HG02798 (cell line): ENCODE measurements at regions not wholly inside any gene's neighbourhood (a gene's known extent, or its start where the extent isn't known, plus 50 kb on each side); places are given as distances from the start of the nearest gene placed in this dataset.

ENCODE experiments used
- ATAC-seq: cut with Tn5 transposase; IDR thresholded peaks from one replicate; pipeline ENCODE4 v1.9.1; 2021; ENCODE audit warnings: mild to moderate bottlenecking; ENCODE audit not compliant: unreplicated experiment, poor library complexity

- no peak for ATAC-seq
These were observed 117.0 kb downstream of the FANCF start for GRCh38 chr11:22508665-22509064.

GRCh38 chr11:22497474-22497873 lies 128.1 kb downstream of the FANCF start:
- no peak for ATAC-seq

GRCh38 chr11:22491555-22492225 lies 133.9 kb downstream of the FANCF start:
- no peak for ATAC-seq

DNA sequence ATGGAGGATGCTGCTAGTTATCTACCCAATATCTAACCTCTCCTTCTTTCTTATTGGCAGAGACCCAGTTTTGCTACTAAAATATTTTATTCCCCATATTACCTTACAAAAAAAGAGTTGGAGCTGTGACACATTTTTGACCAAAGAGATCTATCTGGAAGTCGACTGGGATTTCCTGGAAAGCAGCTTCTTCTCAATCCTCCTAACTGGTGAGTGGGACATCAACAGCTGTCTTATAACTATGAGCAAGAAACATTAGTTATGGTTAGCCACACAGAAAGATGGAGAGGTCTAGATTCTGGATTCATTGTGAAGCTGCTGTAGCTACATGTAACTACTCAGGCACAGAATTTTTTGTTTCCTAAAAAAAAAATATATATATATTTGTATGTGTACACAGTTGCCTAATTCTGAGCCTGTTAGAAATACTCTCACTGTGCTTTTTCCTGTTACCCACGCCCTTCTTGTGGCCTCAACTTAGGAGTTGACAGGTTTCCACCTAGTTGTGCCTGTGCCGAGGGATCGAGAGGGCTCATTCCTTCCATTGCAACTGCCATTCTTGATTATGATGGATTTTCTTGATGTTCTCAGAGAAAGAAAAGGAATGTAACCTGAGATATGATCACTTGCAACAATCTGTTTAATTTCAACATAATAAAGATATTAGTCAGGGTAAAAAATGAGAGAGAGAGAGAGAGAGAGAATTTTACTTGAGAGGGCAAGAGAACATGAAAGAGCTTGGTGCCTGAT lies 142.0 kb downstream of the SLC17A6 start:
- no peak for ATAC-seq

DNA sequence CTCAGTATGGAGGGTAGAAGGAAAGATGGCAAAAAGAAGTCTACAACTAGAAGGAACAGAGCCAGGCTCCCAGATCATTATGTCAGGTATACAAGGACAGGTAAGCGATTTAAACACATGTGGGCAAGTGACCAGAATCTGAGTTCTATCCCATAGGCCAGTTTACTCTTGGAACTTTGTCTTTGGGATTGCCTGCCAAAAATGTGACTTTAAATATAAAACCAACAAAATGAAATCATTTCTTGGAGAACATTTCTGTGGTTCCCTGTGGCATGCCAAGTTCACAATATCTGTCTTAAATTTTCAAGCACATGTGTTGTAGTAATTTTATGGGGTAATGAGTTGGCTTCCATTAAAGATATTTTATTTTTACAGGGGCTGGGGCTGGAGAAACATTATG lies 141.0 kb downstream of the SLC17A6 start:
- ATAC-seq = no peak

DNA sequence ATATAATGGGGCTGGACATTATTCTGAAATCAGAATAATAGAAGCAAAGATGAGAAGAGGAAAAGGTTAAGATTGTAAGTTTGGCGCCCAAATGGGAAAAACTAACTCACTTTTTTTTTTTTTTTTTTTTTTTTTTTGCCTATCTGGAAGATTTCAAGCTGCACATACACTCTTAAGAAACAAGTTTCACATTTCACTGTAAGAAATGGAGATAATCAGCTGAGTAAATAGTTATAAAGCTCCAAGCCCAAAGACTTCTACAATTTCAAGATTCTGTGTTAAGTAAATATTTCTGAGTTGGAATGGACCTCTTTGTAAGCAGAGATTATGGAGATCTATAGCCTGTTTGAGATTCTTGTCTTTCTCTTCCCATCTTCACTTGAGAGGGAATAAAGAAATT lies 140.0 kb downstream of the SLC17A6 start:
- ATAC-seq = no peak

GRCh38 chr11:22477312-22477711 lies 139.1 kb downstream of the SLC17A6 start:
- ATAC-seq = no peak

DNA sequence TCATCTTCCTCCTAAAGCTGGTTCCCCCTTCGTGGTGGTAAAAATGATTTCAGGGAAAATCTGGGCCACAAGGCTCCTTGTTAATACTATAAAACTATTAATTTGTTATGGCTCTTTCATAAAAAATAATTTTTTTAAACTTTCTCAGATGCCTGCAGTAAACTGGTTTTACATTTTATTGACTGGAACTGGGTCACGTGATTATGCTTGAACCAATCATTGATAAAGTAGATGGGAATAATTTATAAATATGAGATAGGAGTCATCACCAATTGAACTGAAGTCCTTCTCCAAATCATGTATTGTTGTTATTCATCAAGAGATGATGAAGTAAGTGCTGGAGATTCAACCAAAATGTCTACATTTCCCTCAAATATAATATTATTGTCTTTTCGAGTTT lies 138.4 kb downstream of the SLC17A6 start:
- no peak for ATAC-seq

- no peak for ATAC-seq
These were observed 136.4 kb downstream of the SLC17A6 start for GRCh38 chr11:22474616-22475015.

- ATAC-seq = no peak
These were observed 135.4 kb downstream of the SLC17A6 start for GRCh38 chr11:22473586-22473985.

GRCh38 chr11:22472306-22472705 lies 134.1 kb downstream of the SLC17A6 start:
- ATAC-seq = no peak

GRCh38 chr11:22471385-22471784 lies 133.2 kb downstream of the SLC17A6 start:
- ATAC-seq = no peak

DNA sequence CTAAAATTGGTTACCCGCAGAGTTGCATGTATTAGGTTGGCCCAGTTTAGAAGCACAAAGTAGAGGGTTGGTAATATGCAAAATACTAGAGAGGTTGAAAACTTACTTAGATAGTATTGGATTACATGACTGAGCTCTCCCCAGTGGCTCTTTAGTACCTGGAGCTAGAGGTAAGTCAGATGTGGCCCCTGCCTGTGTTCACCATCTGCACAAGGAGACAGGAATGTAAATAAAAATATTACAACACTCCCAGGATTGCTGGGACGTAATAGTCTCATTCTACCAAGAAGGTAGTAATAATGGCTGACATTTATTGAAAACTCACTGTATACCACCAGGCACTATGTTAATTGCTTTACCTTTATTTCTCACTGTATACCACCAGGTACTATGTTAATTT lies 129.6 kb downstream of the SLC17A6 start:
- no peak for ATAC-seq

DNA sequence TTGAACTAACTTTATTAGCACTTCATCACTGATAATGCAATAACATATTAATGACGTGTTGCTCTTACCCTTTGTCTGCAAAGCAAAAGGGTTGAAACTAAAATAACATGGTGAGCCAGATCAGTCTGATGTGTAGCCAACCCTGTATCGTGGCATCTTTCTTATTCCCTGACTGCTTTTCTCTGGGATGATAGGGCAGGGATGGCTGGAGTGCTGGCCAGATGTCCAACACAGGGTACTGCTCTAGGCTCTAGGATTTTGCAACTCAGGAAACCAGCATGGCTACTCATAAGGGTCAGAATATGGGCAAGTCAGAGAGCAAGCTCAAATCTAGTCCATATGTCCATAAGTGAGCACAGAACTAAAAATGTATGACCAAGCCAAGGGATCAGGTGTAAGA lies 129.1 kb downstream of the SLC17A6 start:
- no peak for ATAC-seq

DNA sequence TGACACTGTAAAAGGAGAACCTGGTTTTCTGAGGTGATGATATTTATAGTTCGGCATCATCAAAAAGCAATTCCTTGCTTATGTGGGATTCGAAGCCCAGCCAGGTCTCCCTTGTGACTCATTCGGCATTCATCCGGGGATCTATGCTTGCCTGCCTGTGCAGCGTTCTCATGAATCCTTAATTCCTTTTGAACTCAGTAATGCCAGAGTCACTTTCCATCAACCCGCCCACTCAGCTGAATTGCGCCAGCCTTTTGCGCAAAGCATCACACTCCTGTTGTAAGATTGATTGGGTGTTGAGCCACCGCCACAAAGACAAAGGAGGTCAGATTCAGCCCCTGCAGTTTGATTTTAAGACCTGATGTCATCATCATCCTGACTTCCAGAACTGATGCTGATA lies 128.6 kb downstream of the SLC17A6 start:
- no peak for ATAC-seq

- no peak for ATAC-seq
These were observed 128.2 kb downstream of the SLC17A6 start for GRCh38 chr11:22466351-22466750.

DNA sequence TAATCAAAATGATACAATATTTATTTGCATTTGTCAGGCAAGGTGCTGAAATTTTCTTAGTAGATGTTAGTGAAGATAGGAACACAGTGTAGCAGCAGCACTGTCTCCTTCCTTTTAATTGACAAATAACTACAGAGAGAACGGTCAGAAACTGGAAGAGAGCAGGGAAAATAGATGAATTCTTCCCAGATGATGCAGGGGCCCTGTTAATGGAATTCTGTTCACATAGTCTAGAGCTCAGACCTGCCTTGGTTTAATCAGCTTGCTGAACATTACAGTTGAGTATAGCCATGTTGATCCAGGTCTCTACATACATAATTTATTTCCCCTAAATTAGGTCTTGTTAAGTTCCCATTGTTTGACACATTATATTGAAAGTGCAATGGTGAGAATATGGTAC lies 127.4 kb downstream of the SLC17A6 start:
- ATAC-seq = no peak

- no peak for ATAC-seq
These were observed 123.4 kb downstream of the SLC17A6 start for GRCh38 chr11:22461626-22462025.

- no peak for ATAC-seq
These were observed 122.0 kb downstream of the SLC17A6 start for GRCh38 chr11:22460181-22460580.

GRCh38 chr11:22459048-22459447 lies 120.9 kb downstream of the SLC17A6 start:
- ATAC-seq = no peak

GRCh38 chr11:22458161-22458560 lies 120.0 kb downstream of the SLC17A6 start:
- no peak for ATAC-seq
